HepG2 (cell line): ENCODE measurements at regions not wholly inside any gene's neighbourhood (a gene's known extent, or its start where the extent isn't known, plus 50 kb on each side); places are given as distances from the start of the nearest gene placed in this dataset.

Experiments
- ETV5 ChIP-seq: IDR thresholded peaks from 2 replicates; pipeline ENCODE4 v1.6.1; 2018; ENCODE audit warnings: missing biosample characterization, missing genetic modification reagents, inconsistent platforms, borderline replicate concordance
- FOXM1 ChIP-seq: sonication (generic); formaldehyde crosslinking; IDR thresholded peaks from 2 replicates; pipeline ENCODE4 v1.5.0; 2020; ENCODE audit warnings: missing genetic modification reagents
- FOXO1 ChIP-seq: sonication (generic); formaldehyde crosslinking; IDR thresholded peaks from 2 replicates; pipeline ENCODE4 v1.4.0; 2020; ENCODE audit warnings: missing genetic modification reagents
- HOXA5 ChIP-seq: sonication (generic); formaldehyde crosslinking; IDR thresholded peaks from 2 replicates; pipeline ENCODE4 v1.4.0; 2020; ENCODE audit warnings: missing genetic modification reagents
- KDM4B ChIP-seq: sonication (generic); formaldehyde crosslinking; IDR thresholded peaks from 2 replicates; pipeline ENCODE4 v1.4.0; 2020; ENCODE audit warnings: missing genetic modification reagents
- PPARG ChIP-seq: conservative IDR thresholded peaks from 2 replicates; pipeline ENCODE4 v1.6.1; 2016; ENCODE audit warnings: missing biosample characterization, missing genetic modification reagents
- SIN3B ChIP-seq: fragments of 150-350 bp; IDR thresholded peaks from 2 replicates; pipeline ENCODE4 v1.6.1; 2014; ENCODE audit warnings: low read length
- SMAD3 ChIP-seq: sonication (generic); formaldehyde crosslinking; IDR thresholded peaks from 2 replicates; pipeline ENCODE4 v1.4.0; 2020; ENCODE audit warnings: missing genetic modification reagents
- TGIF2 ChIP-seq: IDR thresholded peaks from 2 replicates; pipeline ENCODE4 v1.6.1; 2016; ENCODE audit warnings: control low read depth, missing compliant biosample characterization
- ZBTB21 ChIP-seq: sonication (generic); formaldehyde crosslinking; IDR thresholded peaks from 2 replicates; pipeline ENCODE4 v1.4.0; 2020; ENCODE audit warnings: missing genetic modification reagents
- ZFP90 ChIP-seq: sonication (generic); formaldehyde crosslinking; IDR thresholded peaks from 2 replicates; pipeline ENCODE4 v1.8.0; 2022; ENCODE audit warnings: missing genetic modification reagents, mild to moderate bottlenecking, inconsistent platforms, borderline replicate concordance
- ZKSCAN8 ChIP-seq: IDR thresholded peaks from 2 replicates; pipeline ENCODE4 v1.6.1; 2016; ENCODE audit warnings: borderline replicate concordance, missing genetic modification reagents, missing compliant biosample characterization
- ZNF12 ChIP-seq: sonication (generic); formaldehyde crosslinking; IDR thresholded peaks from 2 replicates; pipeline ENCODE4 v1.5.0; 2020; ENCODE audit warnings: missing genetic modification reagents
- ZNF205 ChIP-seq: IDR thresholded peaks from 2 replicates; pipeline ENCODE4 v1.6.1; 2018; ENCODE audit warnings: missing biosample characterization, missing genetic modification reagents
- ZNF460 ChIP-seq: sonication (generic); formaldehyde crosslinking; IDR thresholded peaks from 2 replicates; pipeline ENCODE4 v1.5.1; 2020; ENCODE audit warnings: missing genetic modification reagents, mild to moderate bottlenecking, borderline replicate concordance
- ZNF543 ChIP-seq: sonication (generic); formaldehyde crosslinking; IDR thresholded peaks from 2 replicates; pipeline ENCODE4 v1.4.0; 2020; ENCODE audit warnings: mild to moderate bottlenecking, missing genetic modification reagents
- ZNF552 ChIP-seq: sonication (generic); formaldehyde crosslinking; IDR thresholded peaks from 2 replicates; pipeline ENCODE4 v1.9.0; 2022; ENCODE audit warnings: missing genetic modification reagents, mild to moderate bottlenecking, borderline replicate concordance
- ZNF878 ChIP-seq: sonication (generic); formaldehyde crosslinking; IDR thresholded peaks from 2 replicates; pipeline ENCODE4 v1.8.1; 2023; ENCODE audit warnings: mild to moderate bottlenecking, missing genetic modification reagents, moderate library complexity
- ZSCAN20 ChIP-seq: sonication (generic); formaldehyde crosslinking; IDR thresholded peaks from 2 replicates; pipeline ENCODE4 v1.4.0; 2020; ENCODE audit warnings: missing genetic modification reagents, mild to moderate bottlenecking, borderline replicate concordance
- TF ChIP-seq, protein P1 (sequence below): sonication (generic); formaldehyde crosslinking; IDR thresholded peaks from 2 replicates; pipeline ENCODE4 v1.5.1; 2020; ENCODE audit warnings: missing genetic modification reagents, mild to moderate bottlenecking, borderline replicate concordance
- TF ChIP-seq, protein P2 (sequence below): sonication (generic); formaldehyde crosslinking; IDR thresholded peaks from 2 replicates; pipeline ENCODE4 v1.5.0; 2020; ENCODE audit warnings: mild to moderate bottlenecking, missing genetic modification reagents
- TF ChIP-seq, protein P3 (sequence below): sonication (generic); IDR thresholded peaks from 2 replicates; pipeline ENCODE4 v1.6.1; 2016; ENCODE audit warnings: low read depth, borderline replicate concordance
- TF ChIP-seq, protein P4 (sequence below): sonication (generic); formaldehyde crosslinking; IDR thresholded peaks from 2 replicates; pipeline ENCODE4 v1.8.0; 2022; ENCODE audit warnings: missing genetic modification reagents, mild to moderate bottlenecking, moderate library complexity, borderline replicate concordance

DNA sequence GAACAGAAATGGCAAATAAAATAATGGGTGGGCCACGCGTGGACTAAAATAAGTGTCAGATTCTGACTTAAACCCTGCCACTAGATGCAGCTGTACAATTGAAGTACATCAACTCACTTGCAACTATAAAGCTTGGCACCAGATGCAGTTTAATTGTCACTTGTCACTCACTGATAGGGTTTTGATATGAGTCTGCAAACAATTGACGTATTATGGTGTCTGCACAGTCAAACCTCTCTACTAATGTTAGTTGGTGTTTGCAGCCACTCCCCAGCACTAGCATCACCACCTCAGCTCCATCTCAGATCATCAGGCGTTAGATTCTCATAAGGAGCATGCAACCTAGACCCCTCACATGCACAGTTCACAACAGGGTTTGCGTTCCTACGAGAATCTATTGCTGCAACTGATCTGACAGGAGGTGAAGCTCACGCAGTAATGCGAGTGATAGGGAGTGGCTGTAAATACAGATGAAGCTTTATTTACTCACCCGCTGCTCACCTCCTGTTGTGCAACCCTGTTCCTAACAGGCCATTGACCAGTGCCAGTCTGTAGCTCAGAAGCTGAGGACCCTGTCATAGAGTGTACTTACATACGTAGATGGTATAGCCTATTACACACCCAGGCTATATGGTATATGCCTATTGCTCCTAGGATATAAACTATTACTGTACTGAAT, 72.1 kb upstream of the SEMA6A start (continued):
- TF ChIP-seq ZNF12 (CRISPR knock-in tag), result peak; percentile 84; the same call in 1 of the 2 replicates
- TF ChIP-seq ZNF543, result peak; percentile 63; the same call in 1 of the 2 replicates
- TF ChIP-seq KDM4B (CRISPR knock-in tag), result 0 out of 2 replicates have a peak, but pooled peaks have one; percentile 15
- TF ChIP-seq FOXO1 (CRISPR knock-in tag), result peak; percentile 94
- 0 out of 2 replicates have a peak, but pooled peaks have one; percentile 83 for TF ChIP-seq HOXA5 (CRISPR knock-in tag)
- TF ChIP-seq ZNF878 (CRISPR knock-in tag), result peak; percentile 38; the same call in 1 of the 2 replicates
- TF ChIP-seq ZNF205 (CRISPR knock-in tag), result peak; percentile 87
- peak; percentile 73; the same call in 1 of the 2 replicates for TF ChIP-seq ZBTB21 (CRISPR knock-in tag)
- TF ChIP-seq ZSCAN20 (CRISPR knock-in tag), result 0 out of 2 replicates have a peak, but pooled peaks have one; percentile 30
- TF ChIP-seq SMAD3, result peak; percentile 48; the same call in 1 of the 2 replicates
- no peak for TF ChIP-seq ZNF460
- peak; percentile 73; the same call in 1 of the 2 replicates for TF ChIP-seq ZKSCAN8 (CRISPR knock-in tag)
- TF ChIP-seq SIN3B, result no peak
- TF ChIP-seq, protein P1, sequence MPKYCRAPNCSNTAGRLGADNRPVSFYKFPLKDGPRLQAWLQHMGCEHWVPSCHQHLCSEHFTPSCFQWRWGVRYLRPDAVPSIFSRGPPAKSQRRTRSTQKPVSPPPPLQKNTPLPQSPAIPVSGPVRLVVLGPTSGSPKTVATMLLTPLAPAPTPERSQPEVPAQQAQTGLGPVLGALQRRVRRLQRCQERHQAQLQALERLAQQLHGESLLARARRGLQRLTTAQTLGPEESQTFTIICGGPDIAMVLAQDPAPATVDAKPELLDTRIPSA, result no peak
- TF ChIP-seq, protein P2, sequence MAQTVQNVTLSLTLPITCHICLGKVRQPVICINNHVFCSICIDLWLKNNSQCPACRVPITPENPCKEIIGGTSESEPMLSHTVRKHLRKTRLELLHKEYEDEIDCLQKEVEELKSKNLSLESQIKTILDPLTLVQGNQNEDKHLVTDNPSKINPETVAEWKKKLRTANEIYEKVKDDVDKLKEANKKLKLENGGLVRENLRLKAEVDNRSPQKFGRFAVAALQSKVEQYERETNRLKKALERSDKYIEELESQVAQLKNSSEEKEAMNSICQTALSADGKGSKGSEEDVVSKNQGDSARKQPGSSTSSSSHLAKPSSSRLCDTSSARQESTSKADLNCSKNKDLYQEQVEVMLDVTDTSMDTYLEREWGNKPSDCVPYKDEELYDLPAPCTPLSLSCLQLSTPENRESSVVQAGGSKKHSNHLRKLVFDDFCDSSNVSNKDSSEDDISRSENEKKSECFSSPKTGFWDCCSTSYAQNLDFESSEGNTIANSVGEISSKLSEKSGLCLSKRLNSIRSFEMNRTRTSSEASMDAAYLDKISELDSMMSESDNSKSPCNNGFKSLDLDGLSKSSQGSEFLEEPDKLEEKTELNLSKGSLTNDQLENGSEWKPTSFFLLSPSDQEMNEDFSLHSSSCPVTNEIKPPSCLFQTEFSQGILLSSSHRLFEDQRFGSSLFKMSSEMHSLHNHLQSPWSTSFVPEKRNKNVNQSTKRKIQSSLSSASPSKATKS (CRISPR knock-in tag), result peak; percentile 68; the same call in 1 of the 2 replicates
- TF ChIP-seq ZFP90, result 0 out of 2 replicates have a peak, but pooled peaks have one; percentile 46
- TF ChIP-seq, protein P3, sequence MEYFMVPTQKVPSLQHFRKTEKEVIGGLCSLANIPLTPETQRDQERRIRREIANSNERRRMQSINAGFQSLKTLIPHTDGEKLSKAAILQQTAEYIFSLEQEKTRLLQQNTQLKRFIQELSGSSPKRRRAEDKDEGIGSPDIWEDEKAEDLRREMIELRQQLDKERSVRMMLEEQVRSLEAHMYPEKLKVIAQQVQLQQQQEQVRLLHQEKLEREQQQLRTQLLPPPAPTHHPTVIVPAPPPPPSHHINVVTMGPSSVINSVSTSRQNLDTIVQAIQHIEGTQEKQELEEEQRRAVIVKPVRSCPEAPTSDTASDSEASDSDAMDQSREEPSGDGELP, result peak; percentile 92
- peak; percentile 60 for TF ChIP-seq PPARG
- TF ChIP-seq ZNF552, result no peak
- TF ChIP-seq, protein P4, sequence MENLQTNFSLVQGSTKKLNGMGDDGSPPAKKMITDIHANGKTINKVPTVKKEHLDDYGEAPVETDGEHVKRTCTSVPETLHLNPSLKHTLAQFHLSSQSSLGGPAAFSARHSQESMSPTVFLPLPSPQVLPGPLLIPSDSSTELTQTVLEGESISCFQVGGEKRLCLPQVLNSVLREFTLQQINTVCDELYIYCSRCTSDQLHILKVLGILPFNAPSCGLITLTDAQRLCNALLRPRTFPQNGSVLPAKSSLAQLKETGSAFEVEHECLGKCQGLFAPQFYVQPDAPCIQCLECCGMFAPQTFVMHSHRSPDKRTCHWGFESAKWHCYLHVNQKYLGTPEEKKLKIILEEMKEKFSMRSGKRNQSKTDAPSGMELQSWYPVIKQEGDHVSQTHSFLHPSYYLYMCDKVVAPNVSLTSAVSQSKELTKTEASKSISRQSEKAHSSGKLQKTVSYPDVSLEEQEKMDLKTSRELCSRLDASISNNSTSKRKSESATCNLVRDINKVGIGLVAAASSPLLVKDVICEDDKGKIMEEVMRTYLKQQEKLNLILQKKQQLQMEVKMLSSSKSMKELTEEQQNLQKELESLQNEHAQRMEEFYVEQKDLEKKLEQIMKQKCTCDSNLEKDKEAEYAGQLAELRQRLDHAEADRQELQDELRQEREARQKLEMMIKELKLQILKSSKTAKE (CRISPR knock-in tag), result peak; percentile 40; the same call in 1 of the 2 replicates
- TF ChIP-seq TGIF2 (CRISPR knock-in tag), result peak; percentile 79; the same call in 1 of the 2 replicates
- no peak for TF ChIP-seq FOXM1 (CRISPR knock-in tag)
- peak; percentile 92 for TF ChIP-seq ETV5 (CRISPR knock-in tag)
